ENCODE measurements at regions not wholly inside any gene's neighbourhood (a gene's known extent, or its start where the extent isn't known, plus 50 kb on each side); places are given as distances from the start of the nearest gene placed in this dataset.

DNA sequence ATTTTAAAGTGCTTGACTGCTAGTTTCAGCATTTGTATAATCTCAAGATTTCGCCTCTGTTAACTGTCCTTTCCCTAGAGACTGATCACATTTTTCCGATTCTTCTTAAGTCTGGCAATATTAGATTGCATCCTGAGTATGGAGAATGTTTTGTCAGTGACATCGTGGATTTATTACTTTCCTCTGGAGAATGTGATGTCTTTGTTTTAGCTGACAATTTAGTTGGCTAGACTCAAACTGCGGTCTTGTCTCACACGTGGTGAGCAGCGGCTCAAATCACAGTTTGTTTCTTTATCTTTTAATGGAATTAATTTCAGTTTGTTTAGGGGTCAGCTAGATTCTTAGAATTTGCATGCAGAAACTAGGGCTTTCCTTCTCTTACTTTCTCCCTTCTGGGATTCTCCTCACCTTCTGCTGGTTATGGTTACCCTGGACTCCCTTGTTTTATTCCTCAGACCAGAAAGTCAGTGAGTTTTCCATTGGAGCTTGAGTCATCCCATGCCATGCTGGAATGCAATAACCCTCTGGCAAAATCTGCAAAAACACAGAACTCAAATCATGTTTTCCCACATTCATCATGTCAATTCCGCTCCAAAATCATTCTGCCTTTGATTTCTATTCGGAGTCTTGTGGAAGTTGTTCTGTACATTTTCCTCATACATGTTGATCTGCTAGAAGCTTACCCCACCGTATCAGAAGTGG is 327.2 kb upstream of the TRIB2 start:
- TF ChIP-seq, protein P1, sequence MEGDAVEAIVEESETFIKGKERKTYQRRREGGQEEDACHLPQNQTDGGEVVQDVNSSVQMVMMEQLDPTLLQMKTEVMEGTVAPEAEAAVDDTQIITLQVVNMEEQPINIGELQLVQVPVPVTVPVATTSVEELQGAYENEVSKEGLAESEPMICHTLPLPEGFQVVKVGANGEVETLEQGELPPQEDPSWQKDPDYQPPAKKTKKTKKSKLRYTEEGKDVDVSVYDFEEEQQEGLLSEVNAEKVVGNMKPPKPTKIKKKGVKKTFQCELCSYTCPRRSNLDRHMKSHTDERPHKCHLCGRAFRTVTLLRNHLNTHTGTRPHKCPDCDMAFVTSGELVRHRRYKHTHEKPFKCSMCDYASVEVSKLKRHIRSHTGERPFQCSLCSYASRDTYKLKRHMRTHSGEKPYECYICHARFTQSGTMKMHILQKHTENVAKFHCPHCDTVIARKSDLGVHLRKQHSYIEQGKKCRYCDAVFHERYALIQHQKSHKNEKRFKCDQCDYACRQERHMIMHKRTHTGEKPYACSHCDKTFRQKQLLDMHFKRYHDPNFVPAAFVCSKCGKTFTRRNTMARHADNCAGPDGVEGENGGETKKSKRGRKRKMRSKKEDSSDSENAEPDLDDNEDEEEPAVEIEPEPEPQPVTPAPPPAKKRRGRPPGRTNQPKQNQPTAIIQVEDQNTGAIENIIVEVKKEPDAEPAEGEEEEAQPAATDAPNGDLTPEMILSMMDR (IDR thresholded peaks at IDR 0.05) = no peak
- TF ChIP-seq POLR2A (IDR thresholded peaks at IDR 0.05) = no peak
